Progenitor cell of endocrine pancreas (in vitro differentiated cells): ENCODE measurements at regions not wholly inside any gene's neighbourhood (a gene's known extent, or its start where the extent isn't known, plus 50 kb on each side); places are given as distances from the start of the nearest gene placed in this dataset.

ENCODE experiments used
- DNase-seq: peaks from one replicate; pipeline ENCODE4 v3.0.0; 2021; ENCODE audit warnings: low spot score; ENCODE audit not compliant: unreplicated experiment
- H3K27ac Mint-ChIP-seq: 2 replicates; pipeline ENCODE4 v1.8.0; 2021; ENCODE audit warnings: mild to moderate bottlenecking, moderate library complexity, mixed read lengths
- H3K27me3 Mint-ChIP-seq: 2 replicates; pipeline ENCODE4 v1.8.0; 2021; ENCODE audit warnings: mixed read lengths
- H3K36me3 Mint-ChIP-seq: 2 replicates; pipeline ENCODE4 v1.8.0; 2022; ENCODE audit warnings: mixed read lengths; ENCODE audit not compliant: insufficient read depth
- H3K4me1 Mint-ChIP-seq: 2 replicates; pipeline ENCODE4 v1.8.0; 2021; ENCODE audit warnings: low read depth, mixed read lengths
- H3K4me3 Mint-ChIP-seq: 2 replicates; pipeline ENCODE4 v1.8.0; 2021; ENCODE audit warnings: low read depth, mild to moderate bottlenecking, moderate library complexity, mixed read lengths
- H3K9me3 Mint-ChIP-seq: 2 replicates; pipeline ENCODE4 v1.8.0; 2021; ENCODE audit warnings: low read depth, mixed read lengths
- TF ChIP-seq, protein P1 (sequence below): fragments of 200-600 bp; sonication (generic); IDR thresholded peaks from one replicate; pipeline ENCODE4 v1.5.0; 2021; ENCODE audit warnings: antibody characterized with exemption, mild to moderate bottlenecking; ENCODE audit not compliant: unreplicated experiment

DNA sequence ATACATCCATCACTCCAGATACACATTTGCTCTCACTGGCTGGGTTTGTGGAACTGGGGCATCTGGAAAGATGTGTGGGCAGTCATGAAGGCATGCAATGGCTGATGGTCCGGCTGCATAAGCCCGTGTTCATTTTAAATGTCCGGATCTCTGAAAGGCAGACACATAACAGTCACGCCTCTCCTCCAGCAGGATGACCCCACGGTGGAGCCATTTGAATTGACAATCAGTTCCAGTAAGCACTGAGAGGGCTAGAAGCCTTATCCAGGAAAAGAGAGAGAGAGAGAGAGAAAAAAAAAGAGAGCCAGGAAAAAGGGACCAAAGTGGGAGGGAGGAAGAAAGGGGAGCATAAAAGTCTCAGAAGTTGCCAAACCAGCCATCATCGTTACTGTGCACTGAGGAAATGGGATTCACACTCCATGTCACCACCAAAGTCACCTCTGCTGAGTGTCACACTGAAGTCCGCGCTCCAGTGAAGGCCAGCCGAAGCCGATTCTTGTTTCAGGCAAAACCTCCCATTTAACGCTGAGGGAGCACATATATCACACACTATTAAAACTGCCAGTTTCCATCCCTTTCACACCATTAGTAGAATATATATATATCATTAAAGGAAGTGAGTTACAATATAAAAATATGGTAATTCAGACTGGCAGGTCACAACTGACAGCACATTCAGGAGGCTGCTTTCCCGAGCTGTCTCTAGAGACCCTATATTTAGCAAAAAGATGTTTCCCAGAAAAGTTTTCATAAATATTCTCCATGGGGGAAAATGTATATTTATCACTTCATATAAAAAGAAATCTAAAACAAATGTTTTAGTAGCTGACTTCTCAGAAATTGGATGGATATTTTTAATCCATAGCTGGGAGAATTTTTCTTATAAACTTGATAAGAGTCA is 142.0 kb downstream of the ACTR3 start:
- Mint-ChIP-seq H3K9me3 (peaks cover 5% of the 10 kb centered on the region), H3K27me3 (peaks cover 2% of the 10 kb centered on the region), H3K4me1 (no peaks in the 10 kb centered on the region), H3K36me3 (no peaks in the 10 kb centered on the region), H3K27ac (no peak overlapping the region), H3K4me3 (no peak overlapping the region)
- DNase-seq, result no peak
- TF ChIP-seq, protein P1, sequence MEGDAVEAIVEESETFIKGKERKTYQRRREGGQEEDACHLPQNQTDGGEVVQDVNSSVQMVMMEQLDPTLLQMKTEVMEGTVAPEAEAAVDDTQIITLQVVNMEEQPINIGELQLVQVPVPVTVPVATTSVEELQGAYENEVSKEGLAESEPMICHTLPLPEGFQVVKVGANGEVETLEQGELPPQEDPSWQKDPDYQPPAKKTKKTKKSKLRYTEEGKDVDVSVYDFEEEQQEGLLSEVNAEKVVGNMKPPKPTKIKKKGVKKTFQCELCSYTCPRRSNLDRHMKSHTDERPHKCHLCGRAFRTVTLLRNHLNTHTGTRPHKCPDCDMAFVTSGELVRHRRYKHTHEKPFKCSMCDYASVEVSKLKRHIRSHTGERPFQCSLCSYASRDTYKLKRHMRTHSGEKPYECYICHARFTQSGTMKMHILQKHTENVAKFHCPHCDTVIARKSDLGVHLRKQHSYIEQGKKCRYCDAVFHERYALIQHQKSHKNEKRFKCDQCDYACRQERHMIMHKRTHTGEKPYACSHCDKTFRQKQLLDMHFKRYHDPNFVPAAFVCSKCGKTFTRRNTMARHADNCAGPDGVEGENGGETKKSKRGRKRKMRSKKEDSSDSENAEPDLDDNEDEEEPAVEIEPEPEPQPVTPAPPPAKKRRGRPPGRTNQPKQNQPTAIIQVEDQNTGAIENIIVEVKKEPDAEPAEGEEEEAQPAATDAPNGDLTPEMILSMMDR, result no peak

DNA sequence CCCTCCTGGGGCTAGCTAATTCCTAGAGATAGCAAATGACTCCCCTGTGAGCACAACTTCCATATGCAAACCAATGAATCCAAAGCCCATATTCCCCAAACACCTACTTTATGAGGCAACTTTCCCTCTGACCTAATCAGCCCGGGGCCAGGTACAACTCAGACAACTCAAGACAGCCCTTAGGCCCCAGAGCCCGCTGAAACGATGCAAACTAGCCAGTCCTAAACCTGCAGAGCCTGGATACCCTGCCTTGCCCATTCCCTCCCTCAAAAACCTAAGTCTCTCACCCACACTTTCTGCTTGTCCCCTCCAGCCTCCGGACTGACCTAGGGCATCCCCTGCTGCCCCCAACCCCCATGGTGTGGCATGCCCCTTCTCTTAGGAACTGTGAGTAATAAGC is 142.8 kb downstream of the ACTR3 start:
- no peak for DNase-seq
- Mint-ChIP-seq H3K4me3 (no peak overlapping the region), H3K27ac (no peak overlapping the region), H3K27me3 (peaks cover 2% of the 10 kb centered on the region), H3K4me1 (no peaks in the 10 kb centered on the region), H3K36me3 (no peaks in the 10 kb centered on the region), H3K9me3 (peaks cover 5% of the 10 kb centered on the region)
- TF ChIP-seq, protein P1, result no peak

DNA sequence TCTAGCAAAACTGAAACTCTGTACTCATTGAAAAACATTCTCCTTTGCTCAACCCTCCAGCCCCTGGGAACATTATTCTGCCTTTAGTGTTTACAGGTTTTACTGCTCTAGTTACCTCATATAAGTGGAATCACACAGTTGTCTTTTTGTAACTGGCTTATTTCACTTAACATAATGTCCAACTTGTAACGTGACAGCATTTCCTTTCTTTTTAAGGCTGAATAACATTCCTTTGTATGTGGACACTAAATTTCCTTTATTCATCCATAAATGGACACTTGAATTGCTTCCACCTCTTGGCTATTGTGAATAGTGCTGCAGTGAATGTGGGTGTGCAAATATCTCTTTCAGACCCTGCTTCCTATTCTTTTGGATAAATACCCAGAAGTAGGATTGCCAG is 144.9 kb downstream of the ACTR3 start:
- H3K9me3 Mint-ChIP-seq, result peaks cover 5% of the 10 kb centered on the region
- no peaks in the 10 kb centered on the region for H3K4me1 Mint-ChIP-seq
- H3K27me3 Mint-ChIP-seq, result peaks cover 2% of the 10 kb centered on the region
- no peak overlapping the region for H3K4me3 Mint-ChIP-seq
- H3K36me3 Mint-ChIP-seq, result no peaks in the 10 kb centered on the region
- TF ChIP-seq, protein P1, result no peak
- H3K27ac Mint-ChIP-seq, result no peak overlapping the region
- no peak for DNase-seq

DNA sequence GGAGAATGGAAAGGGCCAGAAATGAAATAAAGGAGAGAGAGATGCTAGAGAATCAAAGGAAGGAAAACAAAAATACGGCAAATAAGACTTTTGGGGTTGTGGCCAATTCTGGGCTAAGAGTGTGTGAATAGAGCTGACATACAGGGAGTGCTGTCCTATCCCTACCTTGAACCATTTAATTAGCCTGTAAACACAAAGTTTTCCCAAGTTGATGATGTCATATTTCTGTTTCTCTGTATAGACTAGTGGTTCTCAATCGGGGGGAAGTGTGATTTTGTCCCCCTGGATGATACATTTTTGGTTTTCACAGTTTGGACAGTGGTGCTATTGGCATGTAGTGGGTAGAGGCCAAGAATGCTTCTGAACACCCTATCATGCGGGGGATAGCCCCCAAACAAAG is 148.8 kb downstream of the ACTR3 start:
- Mint-ChIP-seq H3K27ac (no peak overlapping the region), H3K4me1 (no peaks in the 10 kb centered on the region), H3K4me3 (no peak overlapping the region), H3K36me3 (no peaks in the 10 kb centered on the region), H3K9me3 (peaks cover 5% of the 10 kb centered on the region), H3K27me3 (no peaks in the 10 kb centered on the region)
- TF ChIP-seq, protein P1, result no peak
- no peak for DNase-seq

DNA sequence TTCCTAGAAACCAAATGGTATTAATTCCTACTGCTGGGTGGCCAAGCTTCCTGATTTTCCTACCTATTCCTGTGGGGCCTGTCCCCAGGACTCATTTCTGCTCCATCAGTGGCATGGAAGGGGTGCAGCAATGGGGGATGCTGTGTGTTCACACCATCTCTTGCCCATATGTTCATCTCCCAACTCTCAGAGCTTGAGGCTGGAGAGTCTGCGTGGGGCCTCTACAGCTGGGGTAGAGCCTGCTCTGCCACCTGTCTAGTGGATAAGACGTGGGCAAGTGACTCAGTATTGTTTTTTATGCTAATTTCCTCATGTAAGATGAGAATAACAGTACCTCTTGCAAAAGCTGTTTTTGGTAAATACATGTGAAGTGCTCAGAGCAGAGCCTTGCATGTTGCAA is 149.8 kb downstream of the ACTR3 start:
- H3K27me3 Mint-ChIP-seq, result no peaks in the 10 kb centered on the region
- H3K36me3 Mint-ChIP-seq, result no peaks in the 10 kb centered on the region
- no peak overlapping the region for H3K27ac Mint-ChIP-seq
- TF ChIP-seq, protein P1, result no peak
- DNase-seq, result no peak
- H3K4me3 Mint-ChIP-seq, result no peak overlapping the region
- H3K9me3 Mint-ChIP-seq, result peaks cover 5% of the 10 kb centered on the region
- no peaks in the 10 kb centered on the region for H3K4me1 Mint-ChIP-seq
